Osteocyte (in vitro differentiated cells): ENCODE measurements at regions not wholly inside any gene's neighbourhood (a gene's known extent, or its start where the extent isn't known, plus 50 kb on each side); places are given as distances from the start of the nearest gene placed in this dataset.

Experiments
- DNase-seq: peaks from one replicate; pipeline ENCODE4 v3.0.0; 2021; ENCODE audit warnings: mixed read lengths; ENCODE audit not compliant: unreplicated experiment; ENCODE audit errors: extremely low spot score
- H3K27ac Mint-ChIP-seq: one replicate; pipeline ENCODE4 v1.8.0; 2021; ENCODE audit warnings: mild to moderate bottlenecking, mixed read lengths; ENCODE audit not compliant: unreplicated experiment
- H3K27me3 Mint-ChIP-seq: one replicate; pipeline ENCODE4 v1.8.0; 2021; ENCODE audit warnings: mixed read lengths; ENCODE audit not compliant: unreplicated experiment
- H3K36me3 Mint-ChIP-seq: one replicate; pipeline ENCODE4 v1.8.0; 2021; ENCODE audit warnings: mixed read lengths; ENCODE audit not compliant: unreplicated experiment
- H3K4me1 Mint-ChIP-seq: one replicate; pipeline ENCODE4 v1.8.0; 2021; ENCODE audit warnings: mixed read lengths; ENCODE audit not compliant: unreplicated experiment
- H3K4me3 Mint-ChIP-seq: one replicate; pipeline ENCODE4 v1.8.0; 2021; ENCODE audit warnings: mild to moderate bottlenecking, moderate library complexity, mixed read lengths; ENCODE audit not compliant: unreplicated experiment
- H3K9me3 Mint-ChIP-seq: one replicate; pipeline ENCODE4 v1.8.0; 2021; ENCODE audit warnings: mixed read lengths; ENCODE audit not compliant: unreplicated experiment
- CTCF ChIP-seq: fragments of 200-600 bp; sonication (generic); IDR thresholded peaks from 2 replicates; pipeline ENCODE4 v1.5.0; 2021; ENCODE audit warnings: antibody characterized with exemption, mild to moderate bottlenecking, moderate library complexity

GRCh38 chr1:63143482-63143881, 178.9 kb upstream of the FOXD3 start:
- Mint-ChIP-seq H3K9me3 (no peaks in the 10 kb centered on the region), H3K27ac (no peak overlapping the region), H3K27me3 (peaks cover 21% of the 10 kb centered on the region), H3K36me3 (no peaks in the 10 kb centered on the region), H3K4me3 (no peak overlapping the region), H3K4me1 (no peaks in the 10 kb centered on the region)
- DNase-seq: no peak
- peak; percentile 20 for TF ChIP-seq CTCF

- no peak overlapping the region for H3K27ac Mint-ChIP-seq
- H3K27me3 Mint-ChIP-seq: peaks cover 47% of the 10 kb centered on the region
Observed at GRCh38 chr1:63147783-63148182, 174.6 kb upstream of the FOXD3 start.

GRCh38 chr1:63148825-63149645, 173.3 kb upstream of the FOXD3 start:
- no peak overlapping the region for H3K4me3 Mint-ChIP-seq
- DNase-seq: no peak
- H3K9me3 Mint-ChIP-seq: no peaks in the 10 kb centered on the region
- no peaks in the 10 kb centered on the region for H3K4me1 Mint-ChIP-seq
- H3K27ac Mint-ChIP-seq: no peak overlapping the region
- TF ChIP-seq CTCF: peak; percentile 79
- H3K36me3 Mint-ChIP-seq: no peaks in the 10 kb centered on the region
- H3K27me3 Mint-ChIP-seq: peaks cover 54% of the 10 kb centered on the region

More at GRCh38 chr1:63147783-63148182, 174.6 kb upstream of the FOXD3 start:
- TF ChIP-seq CTCF: no peak
- Mint-ChIP-seq H3K9me3 (no peaks in the 10 kb centered on the region), H3K36me3 (no peaks in the 10 kb centered on the region), H3K4me3 (no peak overlapping the region), H3K4me1 (no peaks in the 10 kb centered on the region)
- no peak for DNase-seq

GRCh38 chr1:63152572-63152971, 169.8 kb upstream of the FOXD3 start:
- H3K4me1 Mint-ChIP-seq: no peaks in the 10 kb centered on the region
- H3K27ac Mint-ChIP-seq: no peak overlapping the region
- H3K4me3 Mint-ChIP-seq: no peak overlapping the region

More at GRCh38 chr1:63152572-63152971, 169.8 kb upstream of the FOXD3 start:
- no peak for DNase-seq
- Mint-ChIP-seq H3K27me3 (peaks cover 53% of the 10 kb centered on the region), H3K9me3 (no peaks in the 10 kb centered on the region), H3K36me3 (no peaks in the 10 kb centered on the region)
- TF ChIP-seq CTCF: no peak
